Subcutaneous abdominal adipose tissue (tissue), 5 donors: ENCODE measurements at regions not wholly inside any gene's neighbourhood (a gene's known extent, or its start where the extent isn't known, plus 50 kb on each side); places are given as distances from the start of the nearest gene placed in this dataset.
"Not testable (repeated sequence)": the region's sequence is repeated elsewhere in the genome, so short reads cannot be mapped to it uniquely, and the experiment has no call there.

Experiments
- H3K27ac ChIP-seq: one replicate; pipeline ENCODE4 v1.7.0; 2013; ENCODE audit warnings: low read depth, mild to moderate bottlenecking, inconsistent platforms, low read length, moderate library complexity
- H3K27me3 ChIP-seq, 5 donors: one replicate each; pipeline ENCODE4 v1.7.0; 2013; ENCODE audit warnings: low read length in 5 of 5, inconsistent platforms in 1 of 5; ENCODE audit not compliant: control insufficient read depth in 5 of 5, insufficient read depth in 4 of 5
- H3K36me3 ChIP-seq, 5 donors: one replicate each; pipeline ENCODE4 v1.7.0; 2013; ENCODE audit warnings: low read length in 5 of 5; ENCODE audit not compliant: control insufficient read depth in 5 of 5, insufficient read depth in 5 of 5
- H3K4me1 ChIP-seq, 5 donors: one replicate each; pipeline ENCODE4 v1.7.0; 2013; ENCODE audit warnings: low read length in 5 of 5, mild to moderate bottlenecking in 3 of 5, moderate library complexity in 1 of 5; ENCODE audit not compliant: control insufficient read depth in 5 of 5, insufficient read depth in 5 of 5
- H3K4me3 ChIP-seq, 5 donors: one replicate each; pipeline ENCODE4 v1.7.0; 2013; ENCODE audit warnings: low read length in 5 of 5, low read depth in 1 of 5
- H3K9ac ChIP-seq, 5 donors: one replicate each; pipeline ENCODE4 v1.7.0; 2013; ENCODE audit warnings: low read length in 5 of 5, mild to moderate bottlenecking in 4 of 5, moderate library complexity in 3 of 5
- H3K9me3 ChIP-seq, 5 donors: one replicate each; pipeline ENCODE4 v1.7.0; 2013; ENCODE audit warnings: low read length in 5 of 5; ENCODE audit not compliant: control insufficient read depth in 5 of 5
- donor health status: healthy.
- donor health status: healthy.
- donor health status: healthy.
- donor health status: healthy.
- donor health status: healthy.

DNA sequence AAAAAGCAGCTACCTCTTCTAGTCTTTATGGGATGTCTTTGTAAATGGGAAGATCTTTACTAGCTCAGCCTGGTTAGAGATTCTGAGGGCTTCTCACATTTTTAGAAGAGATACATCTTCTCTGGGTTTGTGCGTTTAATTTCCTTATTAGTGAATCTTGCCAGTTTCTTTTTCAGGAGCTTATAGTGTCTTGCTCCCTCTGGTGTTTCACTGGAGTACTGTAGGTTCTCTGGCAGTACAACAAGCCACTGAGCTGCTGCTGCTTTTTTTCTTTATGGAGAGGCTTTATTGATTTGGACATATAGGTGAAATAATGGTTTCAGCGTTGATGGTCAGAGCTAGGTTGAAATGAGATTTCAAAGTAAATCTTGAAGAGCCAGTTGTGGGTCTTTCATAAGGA, 82.9 kb downstream of the LAS1L start:
- no peaks in the 10 kb centered on the region for H3K9me3 ChIP-seq
- H3K9ac ChIP-seq: no peak overlapping the region
- no peaks in the 10 kb centered on the region for H3K4me1 ChIP-seq
- no peaks in the 10 kb centered on the region for H3K36me3 ChIP-seq
- H3K27ac ChIP-seq: no peak overlapping the region
- H3K4me3 ChIP-seq: no peak overlapping the region
- H3K27me3 ChIP-seq: no peaks in the 10 kb centered on the region

DNA sequence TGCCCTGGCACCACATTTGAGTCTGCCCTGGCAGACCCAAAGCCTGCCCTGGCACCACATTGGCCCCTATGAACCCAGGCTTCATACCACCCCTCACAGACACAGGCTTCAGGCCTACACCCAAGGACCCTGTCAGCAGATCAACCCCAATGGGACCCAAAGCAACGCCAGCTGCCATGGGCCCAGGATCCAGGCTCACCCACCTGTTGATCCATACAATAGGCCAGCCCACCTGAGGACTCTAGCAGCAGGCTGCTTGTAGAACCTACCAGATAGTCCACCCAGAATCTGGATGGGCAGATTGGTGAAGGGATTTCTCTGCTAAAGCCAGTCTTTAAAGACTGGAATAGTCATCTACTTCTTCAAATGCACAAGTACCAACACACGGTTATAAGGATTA, 114.4 kb downstream of the LAS1L start:
- Histone ChIP-seq H3K9me3 (peaks cover 3 to 19% (median 13%) of the 10 kb centered on the region in 5 donors), H3K27ac (no peak overlapping the region), H3K9ac (no peak overlapping the region), H3K4me1 (no peaks in the 10 kb centered on the region), H3K36me3 (no peaks in the 10 kb centered on the region), H3K4me3 (no peak overlapping the region), H3K27me3 (no peaks in the 10 kb centered on the region)

DNA sequence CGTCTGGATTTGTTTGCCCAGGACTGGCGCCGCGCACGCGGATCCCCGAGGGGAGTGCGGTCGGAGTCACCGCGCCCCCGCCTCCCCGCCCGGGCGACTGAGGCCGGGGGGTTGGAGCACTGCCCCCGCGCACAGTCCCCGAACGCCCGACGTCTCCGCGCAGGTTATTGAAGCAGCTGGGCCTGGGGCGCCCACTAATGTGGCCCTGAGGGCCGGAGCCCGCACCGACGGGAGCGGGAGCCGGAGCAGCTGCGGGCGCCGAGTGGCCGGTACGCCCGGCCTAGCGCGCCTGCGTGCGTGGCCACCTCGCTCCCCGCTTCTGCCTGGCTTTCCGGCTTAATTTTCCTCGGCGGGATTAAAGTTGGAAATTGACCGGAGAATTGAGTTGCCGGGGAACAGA, 126.9 kb downstream of the LAS1L start:
- H3K27me3 ChIP-seq: peaks cover 0 to 10% (median 4%) of the 10 kb centered on the region in 5 donors
- not testable (repeated sequence) for H3K4me1 ChIP-seq, H3K9ac ChIP-seq, H3K27ac ChIP-seq, H3K36me3 ChIP-seq
- H3K4me3 ChIP-seq: peak overlapping the region in 1 of 5 donors; percentile 44
- peaks cover 0 to 26% (median 4%) of the 10 kb centered on the region in 5 donors for H3K9me3 ChIP-seq

DNA sequence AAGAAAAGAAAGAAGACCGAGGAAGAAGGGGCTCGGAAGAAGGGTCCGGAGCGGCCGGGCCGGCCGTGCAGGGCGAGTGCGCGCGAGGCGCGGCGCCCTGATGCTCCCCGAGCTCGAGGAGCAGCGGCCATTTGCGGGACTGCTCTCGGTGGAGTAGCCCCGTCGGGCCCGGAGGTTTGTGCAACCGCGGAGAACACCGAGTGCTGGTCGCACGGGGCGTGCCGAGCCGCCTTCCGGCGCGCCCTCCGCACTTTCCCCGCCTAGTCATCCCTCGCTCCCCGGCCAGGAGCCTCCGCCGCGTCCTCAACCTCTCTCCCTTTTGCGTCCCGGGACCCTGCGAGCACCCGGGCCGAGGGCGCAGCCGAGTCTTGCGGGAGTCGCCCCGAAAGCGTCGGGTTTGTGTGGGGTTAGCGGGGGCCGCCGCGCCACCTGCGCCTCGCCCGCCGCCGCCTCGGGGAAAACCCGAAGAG, 127.4 kb downstream of the LAS1L start:
- H3K4me1 ChIP-seq: no peaks in the 10 kb centered on the region
- H3K36me3 ChIP-seq: no peaks in the 10 kb centered on the region
- H3K4me3 ChIP-seq: peak overlapping the region in 1 of 5 donors; percentile 44
- peaks cover 2 to 14% (median 6%) of the 10 kb centered on the region in 5 donors for H3K27me3 ChIP-seq
- no peak overlapping the region for H3K27ac ChIP-seq
- no peak overlapping the region for H3K9ac ChIP-seq
- peaks cover 0 to 26% (median 4%) of the 10 kb centered on the region in 5 donors for H3K9me3 ChIP-seq

DNA sequence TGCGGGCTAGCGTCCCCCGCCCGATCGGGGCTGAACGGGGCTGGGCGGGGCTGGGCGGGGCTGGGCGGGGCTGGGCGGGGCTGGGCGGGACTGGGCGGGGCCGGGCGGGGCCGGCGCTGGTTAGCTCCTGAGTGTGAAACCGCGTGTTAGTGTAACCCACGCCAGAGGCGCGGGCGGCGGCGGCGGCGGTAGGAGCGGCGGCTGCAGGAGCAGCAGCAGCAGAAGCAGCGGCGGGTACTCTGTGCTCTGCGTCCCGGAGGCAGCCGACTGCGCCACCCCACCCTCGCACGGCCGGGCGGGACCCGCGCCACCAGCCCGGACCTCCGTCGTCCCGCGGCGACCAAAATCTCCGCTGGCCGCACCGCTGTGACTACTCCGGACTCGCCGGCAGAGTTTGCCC, 128.1 kb downstream of the LAS1L start:
- no peak overlapping the region for H3K4me3 ChIP-seq
- H3K27me3 ChIP-seq: peaks cover 7 to 18% (median 12%) of the 10 kb centered on the region in 5 donors
- H3K27ac ChIP-seq: no peak overlapping the region
- H3K9me3 ChIP-seq: peaks cover 0 to 26% (median 4%) of the 10 kb centered on the region in 5 donors
- H3K36me3 ChIP-seq: no peaks in the 10 kb centered on the region
- no peaks in the 10 kb centered on the region for H3K4me1 ChIP-seq
- no peak overlapping the region for H3K9ac ChIP-seq

DNA sequence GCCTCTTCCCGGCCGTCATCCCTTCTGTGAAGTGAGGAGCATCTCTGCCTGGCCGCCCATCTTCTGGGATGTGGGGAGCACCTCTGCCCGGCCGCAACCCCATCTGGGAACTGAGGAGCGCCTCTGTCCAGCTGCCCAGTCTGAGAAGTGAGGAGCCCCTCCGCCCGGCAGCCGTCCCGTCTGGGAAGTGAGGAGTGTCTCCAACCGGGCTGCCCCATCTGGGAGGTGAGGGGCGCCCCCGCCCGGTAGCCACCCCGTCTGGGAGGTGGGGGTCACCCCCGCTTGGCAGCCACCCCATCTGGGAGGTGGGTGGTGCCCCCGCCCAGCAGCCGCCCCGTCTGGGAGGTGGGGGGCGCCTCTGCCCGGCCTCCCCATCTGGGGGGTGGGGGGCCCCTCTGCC, 142.3 kb downstream of the LAS1L start:
- Histone ChIP-seq H3K4me3 (no peak overlapping the region), H3K4me1 (no peaks in the 10 kb centered on the region), H3K9ac (no peak overlapping the region), H3K36me3 (no peaks in the 10 kb centered on the region), H3K27me3 (no peaks in the 10 kb centered on the region), H3K27ac (no peak overlapping the region), H3K9me3 (peaks cover 0 to 15% (median 5%) of the 10 kb centered on the region in 5 donors)

DNA sequence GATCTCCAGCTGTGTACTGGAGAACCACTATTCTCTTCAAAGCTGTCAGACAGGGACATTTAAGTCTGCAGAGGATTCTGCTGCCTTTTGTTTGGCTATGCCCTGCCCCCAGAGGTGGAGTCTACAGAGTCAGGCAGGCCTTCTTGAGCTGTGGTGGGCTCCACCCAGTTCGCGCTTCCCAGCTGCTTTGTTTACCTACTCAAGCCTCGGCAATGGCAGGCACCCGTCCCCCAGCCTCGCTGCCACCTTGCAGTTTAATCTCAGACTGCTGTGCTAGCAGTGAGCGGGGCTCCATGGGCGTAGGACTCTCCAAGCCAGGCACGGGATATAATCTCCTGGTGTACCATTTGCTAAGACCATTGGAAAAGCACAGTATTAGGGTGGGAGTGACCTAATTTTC, 145.5 kb downstream of the LAS1L start:
- not testable (repeated sequence) for H3K9ac ChIP-seq, H3K4me1 ChIP-seq, H3K27me3 ChIP-seq, H3K36me3 ChIP-seq, H3K27ac ChIP-seq
- peak overlapping the region in 1 of 5 donors; percentile 33 for H3K4me3 ChIP-seq
- H3K9me3 ChIP-seq: peaks cover 0 to 28% (median 11%) of the 10 kb centered on the region in 5 donors
